ENCODE measurements at regions not wholly inside any gene's neighbourhood (a gene's known extent, or its start where the extent isn't known, plus 50 kb on each side); places are given as distances from the start of the nearest gene placed in this dataset.

- no peak for DNase-seq (ENCODE audit: low read depth, low spot score)
- ChIA-PET CTCF (no interaction called here), POLR2A (no interaction called here)
- TF ChIP-seq, protein P1, sequence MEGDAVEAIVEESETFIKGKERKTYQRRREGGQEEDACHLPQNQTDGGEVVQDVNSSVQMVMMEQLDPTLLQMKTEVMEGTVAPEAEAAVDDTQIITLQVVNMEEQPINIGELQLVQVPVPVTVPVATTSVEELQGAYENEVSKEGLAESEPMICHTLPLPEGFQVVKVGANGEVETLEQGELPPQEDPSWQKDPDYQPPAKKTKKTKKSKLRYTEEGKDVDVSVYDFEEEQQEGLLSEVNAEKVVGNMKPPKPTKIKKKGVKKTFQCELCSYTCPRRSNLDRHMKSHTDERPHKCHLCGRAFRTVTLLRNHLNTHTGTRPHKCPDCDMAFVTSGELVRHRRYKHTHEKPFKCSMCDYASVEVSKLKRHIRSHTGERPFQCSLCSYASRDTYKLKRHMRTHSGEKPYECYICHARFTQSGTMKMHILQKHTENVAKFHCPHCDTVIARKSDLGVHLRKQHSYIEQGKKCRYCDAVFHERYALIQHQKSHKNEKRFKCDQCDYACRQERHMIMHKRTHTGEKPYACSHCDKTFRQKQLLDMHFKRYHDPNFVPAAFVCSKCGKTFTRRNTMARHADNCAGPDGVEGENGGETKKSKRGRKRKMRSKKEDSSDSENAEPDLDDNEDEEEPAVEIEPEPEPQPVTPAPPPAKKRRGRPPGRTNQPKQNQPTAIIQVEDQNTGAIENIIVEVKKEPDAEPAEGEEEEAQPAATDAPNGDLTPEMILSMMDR (IDR thresholded peaks at IDR 0.05; ENCODE audit: insufficient read depth, low read length, missing control alignments): no peak
- H3K4me3 ChIP-seq (ENCODE audit: low read depth, low read length): no peak overlapping the region
Observed at GRCh38 chr5:99724732-99725290, 796.0 kb upstream of the CHD1 start.

- DNase-seq (ENCODE audit: low read depth, low spot score): no peak
- ChIA-PET CTCF (no interaction called here), POLR2A (no interaction called here)
- no peak overlapping the region for H3K4me3 ChIP-seq (ENCODE audit: low read depth, low read length)
- TF ChIP-seq, protein P1 (IDR thresholded peaks at IDR 0.05; ENCODE audit: insufficient read depth, low read length, missing control alignments): no peak
Observed at GRCh38 chr5:99721506-99721905, 792.7 kb upstream of the CHD1 start.

GRCh38 chr5:99715921-99716320 is 787.1 kb upstream of the CHD1 start:
- H3K4me3 ChIP-seq (ENCODE audit: low read depth, low read length): no peak overlapping the region
- POLR2A ChIA-PET: no interaction called here
- no peak for DNase-seq (ENCODE audit: low read depth, low spot score)
- CTCF ChIA-PET: no interaction called here
- TF ChIP-seq, protein P1 (IDR thresholded peaks at IDR 0.05; ENCODE audit: insufficient read depth, low read length, missing control alignments): no peak

GRCh38 chr5:99706160-99706559 is 777.4 kb upstream of the CHD1 start:
- H3K4me3 ChIP-seq (ENCODE audit: low read depth, low read length): no peak overlapping the region
- CTCF ChIA-PET: no interaction called here
- POLR2A ChIA-PET: no interaction called here
- no peak for DNase-seq (ENCODE audit: low read depth, low spot score)
- TF ChIP-seq, protein P1 (IDR thresholded peaks at IDR 0.05; ENCODE audit: insufficient read depth, low read length, missing control alignments): no peak

GRCh38 chr5:99702565-99702964 is 773.8 kb upstream of the CHD1 start:
- POLR2A ChIA-PET: no interaction called here
- H3K4me3 ChIP-seq (ENCODE audit: low read depth, low read length): no peak overlapping the region
- CTCF ChIA-PET: no interaction called here
- TF ChIP-seq, protein P1 (IDR thresholded peaks at IDR 0.05; ENCODE audit: insufficient read depth, low read length, missing control alignments): no peak
- no peak for DNase-seq (ENCODE audit: low read depth, low spot score)

GRCh38 chr5:99694884-99695283 is 766.1 kb upstream of the CHD1 start:
- POLR2A ChIA-PET: no interaction called here
- CTCF ChIA-PET: no interaction called here
- DNase-seq (ENCODE audit: low read depth, low spot score): no peak
- H3K4me3 ChIP-seq (ENCODE audit: low read depth, low read length): no peak overlapping the region
- TF ChIP-seq, protein P1 (IDR thresholded peaks at IDR 0.05; ENCODE audit: insufficient read depth, low read length, missing control alignments): no peak

Measured in AG04449 (cell line).